ENCODE measurements at regions not wholly inside any gene's neighbourhood (a gene's known extent, or its start where the extent isn't known, plus 50 kb on each side); places are given as distances from the start of the nearest gene placed in this dataset.

DNA sequence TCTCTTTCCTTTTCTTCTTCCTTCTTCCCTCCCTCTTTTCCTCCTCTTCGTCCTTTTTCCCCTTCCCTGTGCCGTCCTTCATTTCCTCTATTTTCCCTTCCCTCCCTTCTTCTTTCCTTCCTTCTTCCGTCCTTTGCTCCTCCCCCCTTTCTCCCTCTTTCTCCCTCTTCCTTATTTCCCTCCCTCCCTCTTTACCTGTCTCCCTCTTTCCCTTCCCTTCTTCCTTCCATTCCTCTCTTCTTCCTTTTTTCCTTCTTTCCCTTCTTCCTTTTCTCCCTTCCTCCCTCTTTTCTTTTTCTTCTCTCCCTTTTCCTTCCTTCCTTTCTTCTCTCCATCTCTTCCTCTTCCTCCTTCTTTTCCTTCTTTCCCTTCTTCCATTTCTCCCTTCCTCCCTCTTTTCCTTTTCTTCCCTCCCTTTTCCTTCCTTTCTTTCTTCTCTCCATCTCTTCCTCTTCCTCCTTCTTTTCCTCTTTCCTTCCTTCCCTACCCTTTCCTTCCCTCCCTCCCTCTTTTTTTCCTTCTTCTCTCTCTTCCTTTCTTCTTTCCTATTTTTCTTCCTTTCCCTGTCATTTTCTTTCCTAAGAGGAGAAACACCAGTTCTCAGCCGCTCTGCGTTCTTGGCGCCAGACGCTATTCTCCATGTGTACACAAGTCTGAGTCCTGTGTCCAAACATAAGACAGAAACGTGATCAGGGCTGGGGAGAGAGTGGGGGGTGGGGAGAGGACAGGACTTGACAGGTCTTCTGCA lies 597.1 kb downstream of the MID1IP1 start:
- no peak overlapping the region for H3K4me3 ChIP-seq
- no peaks in the 10 kb centered on the region for H3K36me3 ChIP-seq
- no peak overlapping the region for H3K27ac ChIP-seq
- H3K9me3 ChIP-seq, result no peaks in the 10 kb centered on the region
- H3K4me1 ChIP-seq, result no peaks in the 10 kb centered on the region
- intact Hi-C loops (cut with DNase I; ENCODE audit: low total_unique reads), result no loop called here
- TF ChIP-seq, protein P1, sequence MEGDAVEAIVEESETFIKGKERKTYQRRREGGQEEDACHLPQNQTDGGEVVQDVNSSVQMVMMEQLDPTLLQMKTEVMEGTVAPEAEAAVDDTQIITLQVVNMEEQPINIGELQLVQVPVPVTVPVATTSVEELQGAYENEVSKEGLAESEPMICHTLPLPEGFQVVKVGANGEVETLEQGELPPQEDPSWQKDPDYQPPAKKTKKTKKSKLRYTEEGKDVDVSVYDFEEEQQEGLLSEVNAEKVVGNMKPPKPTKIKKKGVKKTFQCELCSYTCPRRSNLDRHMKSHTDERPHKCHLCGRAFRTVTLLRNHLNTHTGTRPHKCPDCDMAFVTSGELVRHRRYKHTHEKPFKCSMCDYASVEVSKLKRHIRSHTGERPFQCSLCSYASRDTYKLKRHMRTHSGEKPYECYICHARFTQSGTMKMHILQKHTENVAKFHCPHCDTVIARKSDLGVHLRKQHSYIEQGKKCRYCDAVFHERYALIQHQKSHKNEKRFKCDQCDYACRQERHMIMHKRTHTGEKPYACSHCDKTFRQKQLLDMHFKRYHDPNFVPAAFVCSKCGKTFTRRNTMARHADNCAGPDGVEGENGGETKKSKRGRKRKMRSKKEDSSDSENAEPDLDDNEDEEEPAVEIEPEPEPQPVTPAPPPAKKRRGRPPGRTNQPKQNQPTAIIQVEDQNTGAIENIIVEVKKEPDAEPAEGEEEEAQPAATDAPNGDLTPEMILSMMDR (IDR thresholded peaks at IDR 0.05), result no peak
- TF ChIP-seq POLR2AphosphoS5 (IDR thresholded peaks at IDR 0.05) (no peak), POLR2A (IDR thresholded peaks at IDR 0.05) (no peak)
- no peak for DNase-seq (ENCODE audit: low spot score in 2 of 2)
- peaks cover 0 to 67% of the 10 kb centered on the region in 2 donors for H3K27me3 ChIP-seq

DNA sequence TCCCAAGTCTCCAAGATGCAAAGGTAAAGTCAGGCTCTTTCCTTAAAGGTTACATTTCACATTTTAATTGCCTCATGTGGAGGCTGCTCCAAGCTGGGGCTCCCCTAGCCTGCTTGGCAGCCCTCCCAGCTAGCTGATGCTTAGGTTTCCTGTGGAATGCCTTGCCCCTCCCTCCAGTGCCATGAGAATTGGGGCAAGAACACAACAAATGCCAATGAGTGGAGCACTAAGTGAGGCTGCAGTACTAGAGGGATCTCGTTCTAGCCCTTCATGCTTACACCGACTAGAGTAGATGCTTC lies 597.7 kb downstream of the MID1IP1 start:
- Histone ChIP-seq H3K4me3 (no peak overlapping the region), H3K36me3 (no peaks in the 10 kb centered on the region), H3K4me1 (no peaks in the 10 kb centered on the region), H3K27ac (no peak overlapping the region), H3K27me3 (peaks cover 0 to 67% of the 10 kb centered on the region in 2 donors), H3K9me3 (no peaks in the 10 kb centered on the region)
- DNase-seq (ENCODE audit: low spot score in 2 of 2), result no peak
- intact Hi-C loops (cut with DNase I; ENCODE audit: low total_unique reads), result no loop called here
- TF ChIP-seq POLR2AphosphoS5 (IDR thresholded peaks at IDR 0.05), result no peak
- no peak for TF ChIP-seq POLR2A (IDR thresholded peaks at IDR 0.05)
- TF ChIP-seq, protein P1 (IDR thresholded peaks at IDR 0.05), result no peak

DNA sequence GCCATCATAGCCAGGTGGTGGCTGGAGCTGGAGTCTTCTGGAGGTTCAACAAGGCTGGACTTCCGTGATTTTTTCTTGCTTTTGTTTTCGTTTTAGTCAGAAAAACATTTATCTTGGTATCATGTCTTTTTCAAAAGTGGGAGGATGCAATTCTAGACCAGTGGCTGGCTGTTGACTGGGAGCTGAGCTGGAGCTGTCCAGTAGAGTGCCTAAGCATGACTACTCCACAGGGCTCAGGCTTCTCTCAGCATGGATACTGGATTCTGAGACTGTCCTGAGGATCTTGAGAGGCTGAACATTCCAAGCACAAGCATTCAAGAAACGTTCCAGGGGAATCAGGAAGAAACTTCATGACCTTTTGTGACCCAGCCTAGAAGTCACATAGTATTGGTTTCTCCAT lies 598.1 kb downstream of the MID1IP1 start:
- intact Hi-C loops (cut with DNase I; ENCODE audit: low total_unique reads), result no loop called here
- TF ChIP-seq POLR2A (IDR thresholded peaks at IDR 0.05), result no peak
- TF ChIP-seq, protein P1 (IDR thresholded peaks at IDR 0.05), result no peak
- TF ChIP-seq POLR2AphosphoS5 (IDR thresholded peaks at IDR 0.05), result no peak
- Histone ChIP-seq H3K36me3 (no peaks in the 10 kb centered on the region), H3K27me3 (peaks cover 0 to 68% of the 10 kb centered on the region in 2 donors), H3K4me1 (no peaks in the 10 kb centered on the region), H3K27ac (no peak overlapping the region), H3K4me3 (no peak overlapping the region), H3K9me3 (no peaks in the 10 kb centered on the region)
- DNase-seq (ENCODE audit: low spot score in 2 of 2), result no peak

DNA sequence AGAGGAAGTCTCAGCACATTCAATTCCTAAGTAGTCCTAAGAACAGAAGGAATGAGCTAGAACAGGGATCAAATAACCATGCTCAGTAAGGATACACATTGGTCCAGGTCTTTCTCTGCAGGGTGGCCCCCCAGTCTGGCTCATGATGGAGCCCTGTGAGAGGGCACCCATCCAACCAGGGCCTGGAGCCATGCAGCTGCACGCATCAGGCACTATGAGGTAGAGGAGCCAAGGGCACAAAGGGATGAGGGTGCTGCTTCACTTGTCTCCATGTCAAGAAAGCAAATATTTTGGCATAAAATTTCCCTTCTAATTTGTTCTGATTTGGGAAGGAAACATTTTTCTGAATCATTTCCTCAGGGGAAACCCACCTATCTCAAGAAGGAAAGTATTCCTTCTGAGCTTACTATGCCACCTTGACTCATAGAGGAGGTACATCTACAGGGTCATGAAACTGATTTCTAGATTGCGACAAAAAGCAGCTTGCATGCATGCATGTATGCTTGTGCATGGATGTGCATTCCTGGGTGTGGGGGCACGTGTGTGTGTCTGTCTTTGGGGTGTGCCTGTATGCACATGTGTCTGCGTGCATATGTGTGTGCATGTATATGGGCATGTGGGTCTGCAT lies 600.3 kb downstream of the MID1IP1 start:
- no peak overlapping the region for H3K27ac ChIP-seq
- no peaks in the 10 kb centered on the region for H3K9me3 ChIP-seq
- no peak for TF ChIP-seq POLR2A (IDR thresholded peaks at IDR 0.05)
- TF ChIP-seq, protein P1 (IDR thresholded peaks at IDR 0.05), result no peak
- no peak for TF ChIP-seq POLR2AphosphoS5 (IDR thresholded peaks at IDR 0.05)
- no peak for DNase-seq (ENCODE audit: low spot score in 2 of 2)
- peaks cover 0 to 70% of the 10 kb centered on the region in 2 donors for H3K27me3 ChIP-seq
- H3K36me3 ChIP-seq, result no peaks in the 10 kb centered on the region
- intact Hi-C loops (cut with DNase I; ENCODE audit: low total_unique reads), result no loop called here
- no peaks in the 10 kb centered on the region for H3K4me1 ChIP-seq
- H3K4me3 ChIP-seq, result no peak overlapping the region

DNA sequence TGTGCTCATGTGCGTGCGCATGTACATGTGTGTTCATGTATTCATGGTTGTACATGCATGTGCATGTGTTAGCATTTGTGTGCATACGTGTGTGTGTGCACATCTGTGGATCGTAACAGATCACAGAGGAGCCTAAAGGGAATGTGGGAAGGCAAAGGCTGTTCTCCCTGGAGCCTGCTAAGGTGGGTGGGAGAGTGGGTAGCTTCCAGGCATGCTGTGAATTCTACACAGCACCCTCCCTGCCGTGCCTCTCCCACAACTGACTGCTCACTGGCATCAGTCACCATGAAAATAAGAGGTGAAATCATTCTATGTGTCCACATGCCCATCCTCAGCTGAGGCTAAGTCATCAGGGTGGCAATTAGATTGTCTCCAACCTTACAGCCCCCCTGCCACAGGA lies 600.9 kb downstream of the MID1IP1 start:
- Histone ChIP-seq H3K4me3 (no peak overlapping the region), H3K27me3 (peaks cover 0 to 70% of the 10 kb centered on the region in 2 donors), H3K4me1 (no peaks in the 10 kb centered on the region), H3K27ac (no peak overlapping the region), H3K36me3 (no peaks in the 10 kb centered on the region), H3K9me3 (no peaks in the 10 kb centered on the region)
- intact Hi-C loops (cut with DNase I; ENCODE audit: low total_unique reads), result no loop called here
- TF ChIP-seq POLR2A (IDR thresholded peaks at IDR 0.05), result no peak
- no peak for DNase-seq (ENCODE audit: low spot score in 2 of 2)
